CD4-positive, alpha-beta memory T cell (primary cell): ENCODE measurements at regions not wholly inside any gene's neighbourhood (a gene's known extent, or its start where the extent isn't known, plus 50 kb on each side); places are given as distances from the start of the nearest gene placed in this dataset.

Experiments
- CTCF ChIA-PET: fragments of 350-600 bp; sonication (Branson Sonifier 250); formaldehyde crosslinking; loops from one replicate; lab custom pipeline; 2021; ENCODE audit warnings: inconsistent platforms; ENCODE audit not compliant: partially characterized antibody; lab: Charles Lee
- POLR2A ChIA-PET: fragments of 350-600 bp; sonication (Branson Sonifier 250); formaldehyde crosslinking; loops from one replicate; lab custom pipeline; 2021; ENCODE audit not compliant: partially characterized antibody; lab: Charles Lee
- DNase-seq, 5 donors: peaks; one replicate each; pipeline versions ENCODE4 v3.0.0 to v3.0.0-alpha.2; 2020 to 2022; ENCODE audit warnings: mixed read lengths in 1 of 5
- H3K27ac ChIP-seq: one replicate; pipeline ENCODE4 v1.7.0; 2013; ENCODE audit warnings: low read depth, low read length
- H3K27me3 ChIP-seq: 2 replicates; pipeline ENCODE4 v1.7.0; 2013; ENCODE audit warnings: mild to moderate bottlenecking, low read length, moderate library complexity; ENCODE audit not compliant: insufficient read depth
- H3K36me3 ChIP-seq: 2 replicates; pipeline ENCODE4 v1.7.0; 2013; ENCODE audit warnings: mild to moderate bottlenecking, low read length, moderate library complexity; ENCODE audit not compliant: insufficient read depth
- H3K4me1 ChIP-seq: 2 replicates; pipeline ENCODE4 v1.7.0; 2013; ENCODE audit warnings: mild to moderate bottlenecking, low read length, moderate library complexity; ENCODE audit not compliant: insufficient read depth
- H3K4me3 ChIP-seq, 2 donors: one replicate each; pipeline ENCODE4 v1.7.0; 2013; ENCODE audit warnings: low read length in 2 of 2, mild to moderate bottlenecking in 1 of 2
- H3K9me3 ChIP-seq, 2 donors: one replicate each; pipeline ENCODE4 v1.7.0; 2013; ENCODE audit warnings: low read length in 2 of 2, control low read depth in 1 of 2; ENCODE audit not compliant: control insufficient read depth in 1 of 2
- H3K27ac Mint-ChIP-seq, 7 donors: one replicate each; pipeline ENCODE4 v1.8.0; 2020 to 2021; ENCODE audit warnings: mixed read lengths in 7 of 7, mild to moderate bottlenecking in 6 of 7, inconsistent platforms in 3 of 7, moderate library complexity in 3 of 7
- H3K27me3 Mint-ChIP-seq, 2 donors: one replicate each; pipeline ENCODE4 v1.8.0; 2020 to 2021; ENCODE audit warnings: mixed read lengths in 2 of 2
- H3K36me3 Mint-ChIP-seq, 2 donors: one replicate each; pipeline ENCODE4 v1.8.0; 2020 to 2021; ENCODE audit warnings: mixed read lengths in 2 of 2, inconsistent platforms in 1 of 2, mild to moderate bottlenecking in 1 of 2
- H3K4me1 Mint-ChIP-seq, 4 donors: one replicate each; pipeline ENCODE4 v1.8.0; 2020 to 2021; ENCODE audit warnings: mixed read lengths in 4 of 4, mild to moderate bottlenecking in 1 of 4
- H3K4me3 Mint-ChIP-seq, 8 donors: one replicate each; pipeline ENCODE4 v1.8.0; 2020 to 2021; ENCODE audit warnings: mixed read lengths in 8 of 8, mild to moderate bottlenecking in 7 of 8, moderate library complexity in 6 of 8, inconsistent platforms in 3 of 8
- H3K9me3 Mint-ChIP-seq, 8 donors: one replicate each; pipeline ENCODE4 v1.8.0; 2020 to 2021; ENCODE audit warnings: mixed read lengths in 8 of 8, mild to moderate bottlenecking in 5 of 8, inconsistent platforms in 3 of 8, moderate library complexity in 1 of 8
- intact Hi-C: fragments of 100-400 bp; cut with micrococcal nuclease; formaldehyde crosslinking; loops from one replicate; pipeline ENCODE4 v1.15.1; 2023

DNA sequence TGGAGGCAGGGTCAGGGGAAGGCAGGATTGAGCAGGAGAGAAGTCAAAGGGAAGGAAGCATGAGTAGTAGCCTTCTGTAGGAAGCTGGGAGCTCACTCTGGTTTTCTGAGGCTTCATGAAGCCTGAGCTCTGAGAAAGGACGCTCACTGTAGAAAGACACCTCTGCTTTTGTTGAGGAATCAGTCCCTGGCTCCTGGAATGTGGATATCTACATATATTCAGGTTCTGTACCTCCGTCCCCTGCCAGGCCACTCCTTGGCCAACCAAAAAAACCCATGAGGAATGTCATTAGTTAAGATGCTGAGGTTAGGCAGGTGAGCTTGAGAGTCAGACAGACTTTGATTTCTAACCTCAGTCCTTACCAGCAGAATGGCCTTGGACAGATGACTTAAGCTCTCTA lies 283.5 kb upstream of the HABP2 start:
- no peak for DNase-seq
- H3K36me3 Mint-ChIP-seq = no peaks in the 10 kb centered on the region
- no peak overlapping the region for H3K4me3 ChIP-seq
- H3K4me1 Mint-ChIP-seq = peaks cover 0 to 1% (median 0%) of the 10 kb centered on the region in 4 donors
- intact Hi-C loops = no loop called here
- H3K27ac Mint-ChIP-seq = no peak overlapping the region
- peaks cover 1 to 2% of the 10 kb centered on the region in 2 donors for H3K27me3 Mint-ChIP-seq
- CTCF ChIA-PET = interaction anchor here (1.2 kb wide), 1 partner anchor 116 kb away, joined by 3 read pairs; no protein-coding TSS in a partner anchor
- H3K9me3 ChIP-seq = no peaks in the 10 kb centered on the region
- POLR2A ChIA-PET = no interaction called here
- no peak overlapping the region for H3K4me3 Mint-ChIP-seq
- no peaks in the 10 kb centered on the region for H3K4me1 ChIP-seq
- H3K27ac ChIP-seq = no peak overlapping the region
- peaks cover 0 to 6% (median under 1%) of the 10 kb centered on the region in 8 donors for H3K9me3 Mint-ChIP-seq
- no peaks in the 10 kb centered on the region for H3K27me3 ChIP-seq
- no peaks in the 10 kb centered on the region for H3K36me3 ChIP-seq

DNA sequence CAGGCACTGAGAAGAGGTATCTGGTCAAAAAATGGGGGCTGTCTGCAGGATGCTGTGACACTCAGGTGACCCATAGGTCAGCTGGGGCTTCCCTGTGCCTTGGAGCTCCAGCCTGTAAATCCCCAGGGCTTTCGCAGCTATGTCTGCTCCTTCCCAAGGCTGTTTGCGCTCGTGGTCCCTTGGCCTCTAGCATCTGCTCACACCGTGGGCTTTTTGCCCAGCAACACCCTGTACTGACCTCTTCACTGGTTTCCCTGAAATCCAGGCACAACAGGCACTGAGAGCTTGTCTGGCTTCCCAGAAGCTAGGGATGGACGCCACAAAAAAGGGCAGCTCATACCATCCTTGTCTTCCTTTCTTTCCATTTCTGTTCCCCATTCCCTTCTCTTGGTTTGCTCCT lies 280.3 kb upstream of the HABP2 start:
- Mint-ChIP-seq H3K4me3 (no peak overlapping the region), H3K4me1 (peaks cover 0 to 1% (median 0%) of the 10 kb centered on the region in 4 donors)
- no peak overlapping the region for H3K27ac ChIP-seq

DNA sequence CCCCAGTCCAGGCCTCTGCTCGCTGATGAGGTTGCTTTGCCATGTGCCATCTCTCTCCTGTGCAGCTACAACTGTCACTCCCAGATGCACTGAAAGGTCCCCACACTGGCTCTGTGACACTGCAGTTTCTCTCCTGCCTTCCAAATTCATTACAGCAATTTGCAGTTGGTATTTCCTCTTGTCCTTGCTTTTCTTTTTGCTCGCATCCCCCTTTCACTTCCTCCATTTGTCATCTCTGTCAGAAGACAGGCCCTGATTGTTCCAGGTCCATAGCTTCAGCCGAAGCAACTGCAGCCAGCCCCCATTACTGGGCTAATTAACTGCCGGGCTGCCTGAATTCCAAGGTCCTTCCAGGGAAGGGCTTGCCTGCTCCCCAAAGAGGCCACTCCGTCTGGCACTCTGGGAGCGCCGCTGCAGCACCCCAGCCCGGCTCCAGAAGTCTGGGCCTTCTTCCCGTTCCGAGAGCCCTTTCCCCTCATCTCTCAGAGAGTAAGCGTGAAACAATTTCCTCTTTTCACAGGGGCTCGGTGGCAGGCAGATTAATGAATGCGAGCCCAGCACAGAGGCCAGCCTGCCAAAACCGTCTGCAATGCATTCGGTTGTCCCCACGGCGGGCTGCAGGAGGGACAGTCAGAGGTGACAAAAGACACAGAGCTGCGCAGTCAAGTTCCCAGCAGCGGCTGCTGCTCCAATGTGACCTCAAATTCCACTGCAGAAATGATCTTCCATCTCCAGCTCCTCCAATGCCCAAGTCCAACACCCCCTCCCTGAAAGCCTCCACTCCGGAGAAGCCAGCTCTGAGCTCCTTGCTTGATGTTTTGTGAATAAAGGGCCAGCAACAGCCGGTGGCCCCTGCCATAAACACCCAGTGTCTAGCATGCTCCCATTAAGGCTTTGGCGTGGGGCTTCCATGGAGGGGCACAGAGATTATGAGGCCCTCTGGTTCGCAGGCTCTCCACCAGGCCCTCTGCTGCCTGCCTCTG lies 279.4 kb upstream of the HABP2 start:
- POLR2A ChIA-PET = no interaction called here
- DNase-seq = no peak

More for the DNA sequence above, 280.3 kb upstream of the HABP2 start:
- Histone ChIP-seq H3K4me3 (no peak overlapping the region), H3K27me3 (no peaks in the 10 kb centered on the region), H3K4me1 (no peaks in the 10 kb centered on the region), H3K9me3 (no peaks in the 10 kb centered on the region), H3K36me3 (no peaks in the 10 kb centered on the region)
- POLR2A ChIA-PET = no interaction called here
- H3K27me3 Mint-ChIP-seq = peaks cover 3 to 5% of the 10 kb centered on the region in 2 donors
- DNase-seq = no peak
- H3K27ac Mint-ChIP-seq = no peak overlapping the region
- peaks cover 2 to 31% (median 19%) of the 10 kb centered on the region in 8 donors for H3K9me3 Mint-ChIP-seq
- no peaks in the 10 kb centered on the region for H3K36me3 Mint-ChIP-seq
- intact Hi-C loops = no loop called here
- CTCF ChIA-PET = no interaction called here

DNA sequence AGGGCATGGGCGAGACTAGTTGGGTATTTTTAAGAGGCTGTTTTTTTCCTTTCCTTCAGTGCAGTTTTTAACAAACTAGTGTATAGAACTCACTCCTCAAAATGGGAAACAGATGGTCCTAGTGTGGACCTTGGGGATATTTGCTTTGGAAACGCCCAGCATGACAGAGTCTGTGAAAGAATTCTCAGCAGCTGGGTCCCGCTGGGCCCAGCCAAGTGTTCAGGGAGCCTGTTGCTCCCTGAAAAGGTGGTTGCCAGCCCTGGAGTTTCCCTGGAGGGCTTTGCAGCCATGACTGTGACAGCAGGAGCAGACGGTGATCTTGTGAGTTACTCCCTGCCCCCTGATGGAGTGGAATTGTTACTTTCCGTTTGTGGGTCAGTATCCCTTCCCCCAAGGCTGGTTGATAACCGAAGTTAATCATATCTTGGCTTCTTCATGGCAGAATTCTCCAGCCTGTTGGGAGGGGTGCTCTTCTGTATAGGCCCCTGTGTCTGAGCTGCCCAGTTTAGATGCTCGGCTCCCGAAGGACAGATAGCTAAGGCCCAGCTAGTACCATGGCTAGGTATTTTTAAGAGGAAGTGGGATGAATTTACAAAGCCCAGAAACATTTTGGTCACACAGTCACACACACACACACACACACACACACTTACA lies 278.6 kb upstream of the HABP2 start:
- CTCF ChIA-PET = no interaction called here
- intact Hi-C loops = no loop called here
- Mint-ChIP-seq H3K27me3 (peaks cover 4 to 7% of the 10 kb centered on the region in 2 donors), H3K27ac (peak overlapping the region in 1 of 7 donors; percentile 63), H3K4me1 (peaks cover 0 to 1% (median 0%) of the 10 kb centered on the region in 4 donors), H3K4me3 (no peak overlapping the region), H3K36me3 (no peaks in the 10 kb centered on the region), H3K9me3 (peaks cover 2 to 31% (median 20%) of the 10 kb centered on the region in 8 donors)
- Histone ChIP-seq H3K9me3 (no peaks in the 10 kb centered on the region), H3K27me3 (no peaks in the 10 kb centered on the region), H3K27ac (no peak overlapping the region), H3K4me3 (no peak overlapping the region), H3K4me1 (no peaks in the 10 kb centered on the region), H3K36me3 (no peaks in the 10 kb centered on the region)
- DNase-seq = no peak
- POLR2A ChIA-PET = no interaction called here

More for the DNA sequence above, 279.4 kb upstream of the HABP2 start:
- H3K9me3 Mint-ChIP-seq = peaks cover 2 to 31% (median 20%) of the 10 kb centered on the region in 8 donors
- H3K9me3 ChIP-seq = no peaks in the 10 kb centered on the region
- H3K4me1 ChIP-seq = no peaks in the 10 kb centered on the region
- H3K27me3 ChIP-seq = no peaks in the 10 kb centered on the region
- no peak overlapping the region for H3K27ac Mint-ChIP-seq
- intact Hi-C loops = no loop called here
- H3K27me3 Mint-ChIP-seq = peaks cover 3 to 7% of the 10 kb centered on the region in 2 donors
- H3K4me1 Mint-ChIP-seq = peaks cover 0 to 1% (median 0%) of the 10 kb centered on the region in 4 donors
- H3K4me3 ChIP-seq = no peak overlapping the region
- no peak overlapping the region for H3K27ac ChIP-seq
- CTCF ChIA-PET = no interaction called here
- no peak overlapping the region for H3K4me3 Mint-ChIP-seq
- H3K36me3 Mint-ChIP-seq = no peaks in the 10 kb centered on the region
- no peaks in the 10 kb centered on the region for H3K36me3 ChIP-seq

DNA sequence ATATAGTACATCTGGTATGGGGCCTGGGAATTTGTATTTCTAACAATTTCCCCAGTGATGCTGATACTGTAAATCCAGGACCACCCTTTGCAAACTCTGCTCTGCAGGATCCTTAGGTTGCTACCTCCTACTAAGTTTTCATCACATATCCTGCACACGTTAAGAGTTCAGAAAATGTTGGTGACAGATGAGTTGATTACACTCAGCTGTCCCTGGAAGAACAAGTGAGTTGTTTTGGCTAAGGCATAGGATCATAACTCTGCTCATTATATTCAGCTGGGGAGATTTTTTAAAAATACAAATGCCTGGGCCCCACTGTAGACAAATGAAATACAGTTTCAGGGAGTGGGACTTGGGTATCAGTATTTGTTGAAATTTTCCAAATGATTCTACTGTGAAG lies 274.6 kb upstream of the HABP2 start:
- peak overlapping the region in 1 of 7 donors; percentile 15 for H3K27ac Mint-ChIP-seq
- Histone ChIP-seq H3K4me1 (no peaks in the 10 kb centered on the region), H3K27ac (no peak overlapping the region), H3K4me3 (no peak overlapping the region), H3K27me3 (no peaks in the 10 kb centered on the region), H3K9me3 (no peaks in the 10 kb centered on the region), H3K36me3 (no peaks in the 10 kb centered on the region)
- POLR2A ChIA-PET = no interaction called here
- H3K9me3 Mint-ChIP-seq = peaks cover 2 to 26% (median 17%) of the 10 kb centered on the region in 8 donors
- H3K4me1 Mint-ChIP-seq = no peaks in the 10 kb centered on the region
- CTCF ChIA-PET = no interaction called here
- no peaks in the 10 kb centered on the region for H3K36me3 Mint-ChIP-seq
- intact Hi-C loops = no loop called here
- no peak overlapping the region for H3K4me3 Mint-ChIP-seq
- no peak for DNase-seq
- peaks cover 4 to 7% of the 10 kb centered on the region in 2 donors for H3K27me3 Mint-ChIP-seq

DNA sequence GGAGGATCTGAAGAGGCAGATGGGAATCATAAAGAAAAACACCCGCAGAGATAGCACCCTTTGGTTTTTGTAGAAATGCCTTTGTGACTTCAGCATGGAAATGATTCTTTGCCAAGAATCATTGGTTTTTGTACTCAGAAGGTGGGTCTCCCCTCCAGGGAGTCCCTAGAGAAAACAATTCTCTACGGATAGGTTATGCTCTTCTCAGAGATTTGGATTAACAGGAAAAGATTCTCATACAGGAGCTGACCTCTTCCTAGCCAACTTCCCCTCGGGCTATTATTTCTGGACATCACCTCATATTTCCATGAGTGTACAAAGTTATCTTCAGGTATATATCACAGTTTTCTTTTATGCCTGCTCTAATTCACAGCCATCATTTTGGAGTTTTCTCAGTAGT lies 274.2 kb upstream of the HABP2 start:
- H3K9me3 Mint-ChIP-seq = peaks cover 2 to 26% (median 17%) of the 10 kb centered on the region in 8 donors
- no peaks in the 10 kb centered on the region for H3K36me3 Mint-ChIP-seq
- H3K27ac Mint-ChIP-seq = no peak overlapping the region
- intact Hi-C loops = no loop called here
- no peak overlapping the region for H3K27ac ChIP-seq
- peaks cover 4 to 7% of the 10 kb centered on the region in 2 donors for H3K27me3 Mint-ChIP-seq
- ChIA-PET CTCF (no interaction called here), POLR2A (no interaction called here)
- H3K9me3 ChIP-seq = no peaks in the 10 kb centered on the region
- no peak for DNase-seq
- H3K4me1 ChIP-seq = no peaks in the 10 kb centered on the region
- no peak overlapping the region for H3K4me3 ChIP-seq
- H3K4me3 Mint-ChIP-seq = no peak overlapping the region
- H3K36me3 ChIP-seq = no peaks in the 10 kb centered on the region
- H3K27me3 ChIP-seq = no peaks in the 10 kb centered on the region
- H3K4me1 Mint-ChIP-seq = no peaks in the 10 kb centered on the region

DNA sequence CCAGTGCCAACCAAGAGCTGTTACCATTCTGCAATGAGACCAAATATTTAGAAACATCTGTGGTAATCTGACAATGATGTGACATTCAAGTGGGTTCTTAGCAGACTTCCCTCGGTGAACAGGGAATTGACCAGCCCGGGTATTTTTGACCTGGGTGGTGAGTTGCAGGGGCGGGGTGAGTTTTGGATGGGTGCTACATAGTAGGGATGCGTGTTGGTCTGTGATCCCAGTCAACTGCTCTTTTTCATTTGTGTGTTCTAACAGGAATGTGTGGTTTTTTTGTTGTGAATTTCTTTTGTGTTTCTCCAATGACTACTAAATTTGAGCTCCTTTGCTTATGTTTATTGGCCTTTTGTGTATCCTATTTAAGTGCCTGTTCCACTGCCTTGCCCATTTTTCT lies 273.6 kb upstream of the HABP2 start:
- H3K4me3 ChIP-seq = no peak overlapping the region
- no peak overlapping the region for H3K27ac ChIP-seq
- no peaks in the 10 kb centered on the region for H3K27me3 ChIP-seq
- ChIA-PET CTCF (no interaction called here), POLR2A (no interaction called here)
- H3K4me3 Mint-ChIP-seq = no peak overlapping the region
- intact Hi-C loops = no loop called here
- no peaks in the 10 kb centered on the region for H3K9me3 ChIP-seq
- no peak for DNase-seq
- H3K27ac Mint-ChIP-seq = no peak overlapping the region
- no peaks in the 10 kb centered on the region for H3K4me1 Mint-ChIP-seq
- no peaks in the 10 kb centered on the region for H3K36me3 Mint-ChIP-seq
- peaks cover 2 to 26% (median 17%) of the 10 kb centered on the region in 8 donors for H3K9me3 Mint-ChIP-seq
- H3K27me3 Mint-ChIP-seq = peaks cover 4 to 8% of the 10 kb centered on the region in 2 donors
- H3K4me1 ChIP-seq = no peaks in the 10 kb centered on the region
- H3K36me3 ChIP-seq = no peaks in the 10 kb centered on the region
